ENCODE measurements at regions not wholly inside any gene's neighbourhood (a gene's known extent, or its start where the extent isn't known, plus 50 kb on each side); places are given as distances from the start of the nearest gene placed in this dataset.

DNA sequence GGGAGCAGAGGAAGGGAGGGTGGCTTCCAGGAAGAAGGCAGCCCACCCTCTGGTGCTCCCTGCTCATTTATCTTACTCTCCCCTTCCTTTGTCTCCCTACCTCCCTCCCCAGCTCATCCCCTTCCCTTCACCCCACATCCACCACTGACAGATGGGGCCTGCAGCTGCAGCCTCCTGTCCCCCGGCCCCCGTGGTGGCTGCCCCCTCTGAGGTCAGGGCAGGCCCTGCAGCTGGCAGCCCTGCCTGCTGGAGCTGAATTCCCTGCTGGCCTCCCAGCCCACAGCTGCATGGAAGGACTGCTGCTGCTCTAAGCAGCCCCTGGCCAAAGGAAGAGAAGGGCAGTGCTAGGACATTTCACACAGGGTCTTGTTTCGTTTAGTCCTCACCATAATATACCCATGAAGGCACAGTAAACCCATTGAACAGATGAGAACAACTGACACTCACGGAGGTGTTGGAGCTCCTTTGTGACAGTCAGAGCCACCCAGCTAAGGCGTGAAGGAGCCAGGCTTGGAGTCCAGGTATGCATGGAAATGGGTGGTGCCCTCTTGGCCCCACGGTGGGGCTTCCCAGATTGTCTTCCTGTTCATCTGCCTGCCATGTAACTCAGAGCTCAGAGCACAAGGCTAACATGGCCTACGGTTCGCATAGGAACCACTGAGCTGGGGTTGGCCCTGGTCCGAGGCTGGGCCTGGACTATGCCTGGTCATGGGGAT is 121.7 kb upstream of the PRR20G start:
- no TSS peak for BruUV-seq (replicated peaks)
- TF ChIP-seq CEBPB (IDR thresholded peaks at IDR 0.05; ENCODE audit: low read depth) (no peak), POLR2A (IDR thresholded peaks at IDR 0.05; ENCODE audit: borderline replicate concordance, extremely low read depth, insufficient read depth, insufficient read length) (no peak), POLR2AphosphoS5 (IDR thresholded peaks at IDR 0.05; ENCODE audit: low read depth, low read length) (no peak), CBX3 (IDR thresholded peaks at IDR 0.05; ENCODE audit: low read depth) (no peak), RAD21 (IDR thresholded peaks at IDR 0.05; ENCODE audit: low read depth) (no peak), EZH2phosphoT487 (IDR thresholded peaks at IDR 0.05; ENCODE audit: borderline replicate concordance) (no peak), ELF1 (IDR thresholded peaks at IDR 0.05; ENCODE audit: borderline replicate concordance, low read depth) (no peak), SRF (IDR thresholded peaks at IDR 0.05; ENCODE audit: low read depth) (no peak), FOSL1 (IDR thresholded peaks at IDR 0.05; ENCODE audit: low read depth) (no peak), EZH2 (IDR thresholded peaks at IDR 0.05) (no peak), YY1 (IDR thresholded peaks at IDR 0.05; ENCODE audit: extremely low read depth, insufficient replicate concordance, low read depth, low read length) (no peak)
- TF ChIP-seq, protein P1, sequence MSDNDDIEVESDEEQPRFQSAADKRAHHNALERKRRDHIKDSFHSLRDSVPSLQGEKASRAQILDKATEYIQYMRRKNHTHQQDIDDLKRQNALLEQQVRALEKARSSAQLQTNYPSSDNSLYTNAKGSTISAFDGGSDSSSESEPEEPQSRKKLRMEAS (IDR thresholded peaks at IDR 0.05), result no peak
- TF ChIP-seq, protein P2, sequence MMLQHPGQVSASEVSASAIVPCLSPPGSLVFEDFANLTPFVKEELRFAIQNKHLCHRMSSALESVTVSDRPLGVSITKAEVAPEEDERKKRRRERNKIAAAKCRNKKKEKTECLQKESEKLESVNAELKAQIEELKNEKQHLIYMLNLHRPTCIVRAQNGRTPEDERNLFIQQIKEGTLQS (IDR thresholded peaks at IDR 0.05), result no peak
- Histone ChIP-seq H3K9me2 (ENCODE audit: insufficient read depth) (no peaks in the 10 kb centered on the region), H3K27ac (ENCODE audit: low read depth, low read length) (no peak overlapping the region), H4K20me1 (ENCODE audit: insufficient read depth) (no peaks in the 10 kb centered on the region), H3K4me3 (replicated peaks in 1 of 2; ENCODE audit: low read depth in 1 of 2, low read length in 2 of 2) (no peak overlapping the region), H3K36me3 (ENCODE audit: control insufficient read depth in 1 of 2, insufficient read depth in 2 of 2, low read length in 2 of 2) (no peaks in the 10 kb centered on the region), H3K4me2 (ENCODE audit: low read length) (no peak overlapping the region), H2AFZ (ENCODE audit: low read depth, low read length, poor library complexity, severe bottlenecking) (no peak overlapping the region), H3K27me3 (ENCODE audit: insufficient read depth, low read length) (peaks cover 7% of the 10 kb centered on the region; the same call in 1 of the 2 replicates), H3K79me2 (ENCODE audit: insufficient read depth, low read length) (no peaks in the 10 kb centered on the region), H3K9ac (ENCODE audit: low read length) (no peak overlapping the region), H3K4me1 (ENCODE audit: control insufficient read depth in 1 of 2, insufficient read depth in 2 of 2, low read length in 2 of 2) (peaks cover 8 to 25% of the 10 kb centered on the region in 2 experiments; a peak in 3 of 4 replicates), H3K9me3 (ENCODE audit: control insufficient read depth in 1 of 2, insufficient read depth in 1 of 2, low read depth in 1 of 2, low read length in 2 of 2) (no peaks in the 10 kb centered on the region)
- intact Hi-C loops (cut with micrococcal nuclease), result no loop called here
- DNase-seq (ENCODE audit: low read depth, low spot score) (no peak), ATAC-seq (no peak)
- ChIA-PET CTCF (no interaction called here), POLR2A (no interaction called here), RAD21 (ENCODE audit: low non-redundant PET in 1 of 2, low total read pairs in 2 of 2, uncharacterized antibody in 2 of 2, unreplicated experiment in 2 of 2) (no interaction called here)

Data from HCT116 (cell line).